SK-N-SH treated with all-trans-retinoic acid at 6 μM for 48 hours (cell line): ENCODE measurements at regions not wholly inside any gene's neighbourhood (a gene's known extent, or its start where the extent isn't known, plus 50 kb on each side); places are given as distances from the start of the nearest gene placed in this dataset.

ENCODE experiments used
- ATAC-seq: fragments of 200-7000 bp; cut with Tn5 transposase; 3 replicates; pipeline ENCODE4 v1.9.1; 2020; ENCODE audit warnings: mild to moderate bottlenecking, moderate library complexity
- ARNTL ChIP-seq: fragments of 450-650 bp; formaldehyde crosslinking; IDR thresholded peaks from 2 replicates; pipeline ENCODE4 v1.5.0; 2020; ENCODE audit warnings: low read depth, mild to moderate bottlenecking, moderate library complexity, borderline replicate concordance
- BACH2 ChIP-seq: fragments of 250-450 bp; sonication (Bioruptor Pico); IDR thresholded peaks from 2 replicates; pipeline ENCODE4 v1.9.0; 2021; ENCODE audit warnings: mild to moderate bottlenecking, borderline replicate concordance
- PPARA ChIP-seq: fragments of 250-450 bp; sonication (Bioruptor Pico); IDR thresholded peaks from 2 replicates; pipeline ENCODE4 v1.5.0; 2020; ENCODE audit warnings: mild to moderate bottlenecking, borderline replicate concordance
- RARB ChIP-seq: fragments of 250-450 bp; sonication (Bioruptor Pico); IDR thresholded peaks from 2 replicates; pipeline ENCODE4 v1.8.0; 2021; ENCODE audit warnings: mild to moderate bottlenecking, moderate library complexity
- SNAI2 ChIP-seq: fragments of 250-450 bp; sonication (Bioruptor Pico); IDR thresholded peaks from 2 replicates; pipeline ENCODE4 v1.5.0; 2020; ENCODE audit warnings: mild to moderate bottlenecking, moderate library complexity
- TCF4 ChIP-seq: fragments of 250-450 bp; sonication (Bioruptor Pico); IDR thresholded peaks from 2 replicates; pipeline ENCODE4 v1.8.0; 2021; ENCODE audit warnings: mild to moderate bottlenecking, moderate library complexity, borderline replicate concordance
- TOX ChIP-seq: fragments of 250-450 bp; sonication (Bioruptor Pico); IDR thresholded peaks from 2 replicates; pipeline ENCODE4 v1.8.0; 2021; ENCODE audit warnings: mild to moderate bottlenecking, moderate library complexity, borderline replicate concordance
- ZC3H10 ChIP-seq: fragments of 250-450 bp; sonication (Bioruptor Pico); IDR thresholded peaks from 2 replicates; pipeline ENCODE4 v1.5.1; 2021; ENCODE audit warnings: mild to moderate bottlenecking, moderate library complexity
- ZFP3 ChIP-seq: fragments of 250-450 bp; sonication (Bioruptor Pico); IDR thresholded peaks from 2 replicates; pipeline ENCODE4 v1.5.0; 2020; ENCODE audit warnings: mild to moderate bottlenecking, moderate library complexity
- ZFP30 ChIP-seq: fragments of 450-650 bp; formaldehyde crosslinking; IDR thresholded peaks from 2 replicates; pipeline ENCODE4 v1.5.0; 2022; ENCODE audit warnings: mild to moderate bottlenecking, moderate library complexity
- ZNF565 ChIP-seq: fragments of 450-650 bp; formaldehyde crosslinking; conservative IDR thresholded peaks from 2 replicates; pipeline ENCODE4 v1.5.0; 2020; ENCODE audit warnings: low read depth, mild to moderate bottlenecking, moderate library complexity
- ZNF70 ChIP-seq: fragments of 450-650 bp; formaldehyde crosslinking; IDR thresholded peaks from 2 replicates; pipeline ENCODE4 v1.5.0; 2020; ENCODE audit warnings: mild to moderate bottlenecking, moderate library complexity
- ZNF8 ChIP-seq: fragments of 450-650 bp; formaldehyde crosslinking; IDR thresholded peaks from 2 replicates; pipeline ENCODE4 v1.5.0; 2020; ENCODE audit warnings: mild to moderate bottlenecking, moderate library complexity
- TF ChIP-seq, protein P1 (sequence below): fragments of 250-450 bp; sonication (Bioruptor Pico); IDR thresholded peaks from 2 replicates; pipeline ENCODE4 v1.8.0; 2020; ENCODE audit warnings: mild to moderate bottlenecking, moderate library complexity, borderline replicate concordance
- TF ChIP-seq, protein P2 (sequence below): fragments of 250-450 bp; sonication (Bioruptor Pico); IDR thresholded peaks from 2 replicates; pipeline ENCODE4 v1.8.0; 2021; ENCODE audit warnings: low read depth, mild to moderate bottlenecking, moderate library complexity, borderline replicate concordance
- TF ChIP-seq, protein P3 (sequence below): fragments of 250-450 bp; sonication (Bioruptor Pico); IDR thresholded peaks from 2 replicates; pipeline ENCODE4 v1.5.1; 2021; ENCODE audit warnings: mild to moderate bottlenecking, moderate library complexity
- TF ChIP-seq, protein P4 (sequence below): fragments of 250-450 bp; sonication (Bioruptor Pico); IDR thresholded peaks from 2 replicates; pipeline ENCODE4 v1.5.0; 2020; ENCODE audit warnings: mild to moderate bottlenecking, moderate library complexity

DNA sequence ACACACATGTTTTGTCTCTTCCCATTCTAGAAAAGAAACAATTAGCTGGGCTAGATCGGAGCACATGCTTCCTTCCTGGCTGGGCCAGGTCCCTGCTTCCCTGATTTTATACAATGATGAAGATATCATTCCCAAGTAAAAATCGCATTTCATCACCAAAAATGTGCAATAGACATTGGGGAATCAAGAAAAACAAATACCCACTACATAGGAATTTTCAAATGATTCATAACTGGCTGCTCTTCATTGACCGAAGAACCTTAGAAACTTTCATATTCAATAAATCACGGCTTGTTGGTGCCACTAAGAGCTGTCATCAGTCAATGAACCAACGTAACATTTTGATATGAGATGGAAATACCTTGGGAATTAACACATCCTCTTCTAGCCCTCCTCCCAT lies 373.6 kb upstream of the TRIB2 start:
- TF ChIP-seq, protein P1, sequence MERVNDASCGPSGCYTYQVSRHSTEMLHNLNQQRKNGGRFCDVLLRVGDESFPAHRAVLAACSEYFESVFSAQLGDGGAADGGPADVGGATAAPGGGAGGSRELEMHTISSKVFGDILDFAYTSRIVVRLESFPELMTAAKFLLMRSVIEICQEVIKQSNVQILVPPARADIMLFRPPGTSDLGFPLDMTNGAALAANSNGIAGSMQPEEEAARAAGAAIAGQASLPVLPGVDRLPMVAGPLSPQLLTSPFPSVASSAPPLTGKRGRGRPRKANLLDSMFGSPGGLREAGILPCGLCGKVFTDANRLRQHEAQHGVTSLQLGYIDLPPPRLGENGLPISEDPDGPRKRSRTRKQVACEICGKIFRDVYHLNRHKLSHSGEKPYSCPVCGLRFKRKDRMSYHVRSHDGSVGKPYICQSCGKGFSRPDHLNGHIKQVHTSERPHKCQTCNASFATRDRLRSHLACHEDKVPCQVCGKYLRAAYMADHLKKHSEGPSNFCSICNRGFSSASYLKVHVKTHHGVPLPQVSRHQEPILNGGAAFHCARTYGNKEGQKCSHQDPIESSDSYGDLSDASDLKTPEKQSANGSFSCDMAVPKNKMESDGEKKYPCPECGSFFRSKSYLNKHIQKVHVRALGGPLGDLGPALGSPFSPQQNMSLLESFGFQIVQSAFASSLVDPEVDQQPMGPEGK (CRISPR knock-in tag) = no peak
- TF ChIP-seq TOX (CRISPR knock-in tag) (no peak), BACH2 (CRISPR knock-in tag) (no peak), ZNF565 (CRISPR knock-in tag) (no peak), SNAI2 (CRISPR knock-in tag) (no peak), ZFP30 (CRISPR knock-in tag) (no peak), ZC3H10 (CRISPR knock-in tag) (no peak), ZFP3 (CRISPR knock-in tag) (no peak), ZNF70 (CRISPR knock-in tag) (no peak)
- TF ChIP-seq, protein P2, sequence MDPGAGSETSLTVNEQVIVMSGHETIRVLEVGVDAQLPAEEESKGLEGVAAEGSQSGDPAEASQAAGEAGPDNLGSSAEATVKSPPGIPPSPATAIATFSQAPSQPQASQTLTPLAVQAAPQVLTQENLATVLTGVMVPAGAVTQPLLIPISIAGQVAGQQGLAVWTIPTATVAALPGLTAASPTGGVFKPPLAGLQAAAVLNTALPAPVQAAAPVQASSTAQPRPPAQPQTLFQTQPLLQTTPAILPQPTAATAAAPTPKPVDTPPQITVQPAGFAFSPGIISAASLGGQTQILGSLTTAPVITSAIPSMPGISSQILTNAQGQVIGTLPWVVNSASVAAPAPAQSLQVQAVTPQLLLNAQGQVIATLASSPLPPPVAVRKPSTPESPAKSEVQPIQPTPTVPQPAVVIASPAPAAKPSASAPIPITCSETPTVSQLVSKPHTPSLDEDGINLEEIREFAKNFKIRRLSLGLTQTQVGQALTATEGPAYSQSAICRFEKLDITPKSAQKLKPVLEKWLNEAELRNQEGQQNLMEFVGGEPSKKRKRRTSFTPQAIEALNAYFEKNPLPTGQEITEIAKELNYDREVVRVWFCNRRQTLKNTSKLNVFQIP (CRISPR knock-in tag) = no peak
- TF ChIP-seq, protein P3, sequence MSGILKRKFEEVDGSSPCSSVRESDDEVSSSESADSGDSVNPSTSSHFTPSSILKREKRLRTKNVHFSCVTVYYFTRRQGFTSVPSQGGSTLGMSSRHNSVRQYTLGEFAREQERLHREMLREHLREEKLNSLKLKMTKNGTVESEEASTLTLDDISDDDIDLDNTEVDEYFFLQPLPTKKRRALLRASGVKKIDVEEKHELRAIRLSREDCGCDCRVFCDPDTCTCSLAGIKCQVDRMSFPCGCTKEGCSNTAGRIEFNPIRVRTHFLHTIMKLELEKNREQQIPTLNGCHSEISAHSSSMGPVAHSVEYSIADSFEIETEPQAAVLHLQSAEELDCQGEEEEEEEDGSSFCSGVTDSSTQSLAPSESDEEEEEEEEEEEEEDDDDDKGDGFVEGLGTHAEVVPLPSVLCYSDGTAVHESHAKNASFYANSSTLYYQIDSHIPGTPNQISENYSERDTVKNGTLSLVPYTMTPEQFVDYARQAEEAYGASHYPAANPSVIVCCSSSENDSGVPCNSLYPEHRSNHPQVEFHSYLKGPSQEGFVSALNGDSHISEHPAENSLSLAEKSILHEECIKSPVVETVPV (CRISPR knock-in tag) = no peak

DNA sequence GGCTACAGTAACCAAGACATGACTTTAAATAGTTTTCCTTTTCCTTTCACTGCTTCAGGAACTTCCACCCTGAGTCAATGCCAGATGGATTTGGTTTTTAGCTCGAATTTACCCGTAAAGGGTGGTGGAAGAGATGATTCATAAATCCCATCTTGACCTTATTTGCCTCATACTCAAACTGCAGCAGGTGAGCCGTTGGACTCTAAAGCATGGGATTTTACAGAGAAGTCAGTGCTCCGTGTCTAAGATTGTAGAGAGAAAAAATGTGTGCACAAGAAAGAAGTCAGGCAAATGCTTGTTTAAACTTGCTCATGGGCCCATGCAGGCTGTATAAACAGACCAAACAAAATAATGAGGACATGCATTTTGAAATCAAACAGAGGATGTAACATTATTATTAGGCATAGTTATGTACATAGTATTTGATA lies 369.7 kb upstream of the TRIB2 start:
- TF ChIP-seq BACH2 (CRISPR knock-in tag) (no peak), ARNTL (CRISPR knock-in tag) (no peak), ZFP3 (CRISPR knock-in tag) (no peak), ZNF70 (CRISPR knock-in tag) (no peak), ZFP30 (CRISPR knock-in tag) (no peak), TCF4 (no peak), ZNF565 (CRISPR knock-in tag) (no peak), ZNF8 (CRISPR knock-in tag) (no peak), SNAI2 (CRISPR knock-in tag) (no peak), RARB (no peak), PPARA (no peak)
- TF ChIP-seq, protein P2 (CRISPR knock-in tag) = no peak
- TF ChIP-seq, protein P4, sequence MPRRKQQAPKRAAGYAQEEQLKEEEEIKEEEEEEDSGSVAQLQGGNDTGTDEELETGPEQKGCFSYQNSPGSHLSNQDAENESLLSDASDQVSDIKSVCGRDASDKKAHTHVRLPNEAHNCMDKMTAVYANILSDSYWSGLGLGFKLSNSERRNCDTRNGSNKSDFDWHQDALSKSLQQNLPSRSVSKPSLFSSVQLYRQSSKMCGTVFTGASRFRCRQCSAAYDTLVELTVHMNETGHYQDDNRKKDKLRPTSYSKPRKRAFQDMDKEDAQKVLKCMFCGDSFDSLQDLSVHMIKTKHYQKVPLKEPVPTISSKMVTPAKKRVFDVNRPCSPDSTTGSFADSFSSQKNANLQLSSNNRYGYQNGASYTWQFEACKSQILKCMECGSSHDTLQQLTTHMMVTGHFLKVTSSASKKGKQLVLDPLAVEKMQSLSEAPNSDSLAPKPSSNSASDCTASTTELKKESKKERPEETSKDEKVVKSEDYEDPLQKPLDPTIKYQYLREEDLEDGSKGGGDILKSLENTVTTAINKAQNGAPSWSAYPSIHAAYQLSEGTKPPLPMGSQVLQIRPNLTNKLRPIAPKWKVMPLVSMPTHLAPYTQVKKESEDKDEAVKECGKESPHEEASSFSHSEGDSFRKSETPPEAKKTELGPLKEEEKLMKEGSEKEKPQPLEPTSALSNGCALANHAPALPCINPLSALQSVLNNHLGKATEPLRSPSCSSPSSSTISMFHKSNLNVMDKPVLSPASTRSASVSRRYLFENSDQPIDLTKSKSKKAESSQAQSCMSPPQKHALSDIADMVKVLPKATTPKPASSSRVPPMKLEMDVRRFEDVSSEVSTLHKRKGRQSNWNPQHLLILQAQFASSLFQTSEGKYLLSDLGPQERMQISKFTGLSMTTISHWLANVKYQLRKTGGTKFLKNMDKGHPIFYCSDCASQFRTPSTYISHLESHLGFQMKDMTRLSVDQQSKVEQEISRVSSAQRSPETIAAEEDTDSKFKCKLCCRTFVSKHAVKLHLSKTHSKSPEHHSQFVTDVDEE (CRISPR knock-in tag) = no peak
- TF ChIP-seq, protein P1 (CRISPR knock-in tag) = no peak
- ATAC-seq = no peak

More for the DNA sequence above, 373.6 kb upstream of the TRIB2 start:
- ATAC-seq = no peak

DNA sequence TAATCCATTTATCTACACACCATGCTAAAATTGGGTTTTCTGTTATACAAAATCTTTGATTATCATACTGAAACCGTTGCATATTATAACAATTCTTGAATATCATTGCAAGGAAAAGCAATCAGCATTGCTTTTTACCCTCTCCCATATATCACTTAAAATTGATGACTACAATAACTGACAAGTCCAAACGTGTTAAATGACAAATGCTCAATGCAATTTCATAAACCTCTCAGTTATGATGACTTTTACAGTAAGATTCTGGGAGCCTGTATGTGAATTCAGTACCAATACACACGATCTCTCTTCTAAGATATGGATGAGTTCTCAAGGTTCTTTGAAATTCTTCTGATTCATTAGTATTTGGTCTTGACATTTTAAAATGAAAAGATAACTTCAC lies 368.5 kb upstream of the TRIB2 start:
- ATAC-seq = no peak
- TF ChIP-seq TCF4 (no peak), ZNF8 (CRISPR knock-in tag) (no peak)
- TF ChIP-seq, all 23 proteins: peak for 0
